ENCODE measurements at regions not wholly inside any gene's neighbourhood (a gene's known extent, or its start where the extent isn't known, plus 50 kb on each side); places are given as distances from the start of the nearest gene placed in this dataset.
"Not testable (repeated sequence)": the region's sequence is repeated elsewhere in the genome, so short reads cannot be mapped to it uniquely, and the experiment has no call there.

DNA sequence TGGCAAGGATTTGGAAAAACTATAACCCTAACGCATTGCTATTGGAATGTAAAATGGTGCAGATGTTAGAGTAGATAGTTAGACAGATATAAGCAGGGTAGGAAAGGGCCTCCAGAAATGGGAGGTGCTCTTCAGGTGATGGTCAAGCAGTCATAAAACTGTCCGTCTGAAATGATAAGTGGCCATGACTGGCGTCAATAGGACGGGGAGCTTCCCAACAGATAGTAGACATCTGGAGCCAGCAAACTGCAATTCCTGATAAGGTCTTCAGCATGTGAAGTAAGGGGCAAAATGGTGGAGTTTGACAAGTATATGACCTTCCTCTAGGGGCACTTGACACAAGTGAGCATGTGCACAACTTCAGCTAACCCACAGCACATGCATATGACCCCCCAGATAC is 250.4 kb downstream of the MAGEB5 start:
- intact Hi-C loops (cut with micrococcal nuclease) = no loop called here
- ATAC-seq (no peak), DNase-seq (no peak)
- H3K9ac ChIP-seq (ENCODE audit: low read length) = no peak overlapping the region
- no peaks in the 10 kb centered on the region for H3K36me3 ChIP-seq (ENCODE audit: low read depth, low read length)
- no peaks in the 10 kb centered on the region for H4K20me1 ChIP-seq (ENCODE audit: low read length)
- no peaks in the 10 kb centered on the region for H3K4me1 ChIP-seq (ENCODE audit: insufficient read depth, low read length)
- no peaks in the 10 kb centered on the region for H3F3A ChIP-seq (ENCODE audit: low read length, unreplicated experiment)
- no peaks in the 10 kb centered on the region for H3K9me2 ChIP-seq (replicated peaks; ENCODE audit: low read length)
- H3K27ac ChIP-seq (ENCODE audit: low read length) = no peak overlapping the region
- TF ChIP-seq, protein P1, sequence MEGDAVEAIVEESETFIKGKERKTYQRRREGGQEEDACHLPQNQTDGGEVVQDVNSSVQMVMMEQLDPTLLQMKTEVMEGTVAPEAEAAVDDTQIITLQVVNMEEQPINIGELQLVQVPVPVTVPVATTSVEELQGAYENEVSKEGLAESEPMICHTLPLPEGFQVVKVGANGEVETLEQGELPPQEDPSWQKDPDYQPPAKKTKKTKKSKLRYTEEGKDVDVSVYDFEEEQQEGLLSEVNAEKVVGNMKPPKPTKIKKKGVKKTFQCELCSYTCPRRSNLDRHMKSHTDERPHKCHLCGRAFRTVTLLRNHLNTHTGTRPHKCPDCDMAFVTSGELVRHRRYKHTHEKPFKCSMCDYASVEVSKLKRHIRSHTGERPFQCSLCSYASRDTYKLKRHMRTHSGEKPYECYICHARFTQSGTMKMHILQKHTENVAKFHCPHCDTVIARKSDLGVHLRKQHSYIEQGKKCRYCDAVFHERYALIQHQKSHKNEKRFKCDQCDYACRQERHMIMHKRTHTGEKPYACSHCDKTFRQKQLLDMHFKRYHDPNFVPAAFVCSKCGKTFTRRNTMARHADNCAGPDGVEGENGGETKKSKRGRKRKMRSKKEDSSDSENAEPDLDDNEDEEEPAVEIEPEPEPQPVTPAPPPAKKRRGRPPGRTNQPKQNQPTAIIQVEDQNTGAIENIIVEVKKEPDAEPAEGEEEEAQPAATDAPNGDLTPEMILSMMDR (conservative IDR thresholded peaks at IDR 0.05; ENCODE audit: low read depth, low read length) = no peak
- TF ChIP-seq EZH2 (IDR thresholded peaks at IDR 0.05; ENCODE audit: low read length, unreplicated experiment) (no peak), EZH2phosphoT487 (IDR thresholded peaks at IDR 0.05; ENCODE audit: borderline replicate concordance, low read length) (no peak)
- BruUV-seq (replicated peaks) = no TSS peak
- H2AFZ ChIP-seq (ENCODE audit: low read length) = no peak overlapping the region
- no peak overlapping the region for H3K4me3 ChIP-seq (ENCODE audit: low read length)
- CTCF ChIA-PET = no interaction called here
- no peaks in the 10 kb centered on the region for H3K79me2 ChIP-seq (ENCODE audit: low read length)
- no peaks in the 10 kb centered on the region for H3K27me3 ChIP-seq (ENCODE audit: low read length)
- no peak overlapping the region for H3K4me2 ChIP-seq (ENCODE audit: low read length)
- POLR2A ChIA-PET (ENCODE audit: unreplicated experiment) = no interaction called here
- H3K9me3 ChIP-seq (ENCODE audit: low read length) = no peaks in the 10 kb centered on the region

GRCh38 chrX:26445288-26445687 is 229.3 kb downstream of the MAGEB5 start:
- Histone ChIP-seq H3K4me1 (ENCODE audit: insufficient read depth, low read length) (no peaks in the 10 kb centered on the region), H2AFZ (ENCODE audit: low read length) (no peak overlapping the region), H4K20me1 (ENCODE audit: low read length) (no peaks in the 10 kb centered on the region), H3K4me3 (ENCODE audit: low read length) (no peak overlapping the region), H3K9me2 (replicated peaks; ENCODE audit: low read length) (no peaks in the 10 kb centered on the region), H3K79me2 (ENCODE audit: low read length) (no peaks in the 10 kb centered on the region), H3K9ac (ENCODE audit: low read length) (no peak overlapping the region), H3K9me3 (ENCODE audit: low read length) (0 out of 2 replicates have a peak, but pooled peaks cover 6% of the 10 kb centered on the region), H3K4me2 (ENCODE audit: low read length) (no peak overlapping the region), H3F3A (ENCODE audit: low read length, unreplicated experiment) (no peaks in the 10 kb centered on the region), H3K27ac (ENCODE audit: low read length) (no peak overlapping the region), H3K27me3 (ENCODE audit: low read length) (no peaks in the 10 kb centered on the region), H3K36me3 (ENCODE audit: low read depth, low read length) (no peaks in the 10 kb centered on the region)
- intact Hi-C loops (cut with micrococcal nuclease) = no loop called here
- no peak for ATAC-seq
- no TSS peak for BruUV-seq (replicated peaks)
- DNase-seq = no peak
- ChIA-PET POLR2A (ENCODE audit: unreplicated experiment) (no interaction called here), CTCF (no interaction called here)
- TF ChIP-seq, protein P1 (conservative IDR thresholded peaks at IDR 0.05; ENCODE audit: low read depth, low read length) = no peak
- TF ChIP-seq EZH2phosphoT487 (IDR thresholded peaks at IDR 0.05; ENCODE audit: borderline replicate concordance, low read length) = no peak
- no peak for TF ChIP-seq EZH2 (IDR thresholded peaks at IDR 0.05; ENCODE audit: low read length, unreplicated experiment)

GRCh38 chrX:26444417-26444816 is 228.4 kb downstream of the MAGEB5 start:
- H3K9ac ChIP-seq (ENCODE audit: low read length); POLR2A ChIA-PET (ENCODE audit: unreplicated experiment); H3K9me2 ChIP-seq (replicated peaks; ENCODE audit: low read length); H3K9me3 ChIP-seq (ENCODE audit: low read length); DNase-seq; H3K27ac ChIP-seq (ENCODE audit: low read length); H4K20me1 ChIP-seq (ENCODE audit: low read length); H3K36me3 ChIP-seq (ENCODE audit: low read depth, low read length); H3K4me1 ChIP-seq (ENCODE audit: insufficient read depth, low read length); ATAC-seq; H2AFZ ChIP-seq (ENCODE audit: low read length); H3K4me3 ChIP-seq (ENCODE audit: low read length); intact Hi-C loops (cut with micrococcal nuclease); H3K4me2 ChIP-seq (ENCODE audit: low read length); H3K79me2 ChIP-seq (ENCODE audit: low read length); BruUV-seq (replicated peaks); CTCF ChIA-PET; H3K27me3 ChIP-seq (ENCODE audit: low read length); H3F3A ChIP-seq (ENCODE audit: low read length, unreplicated experiment): not testable (repeated sequence)

Data from PC-3 (cell line).